ENCODE measurements at regions not wholly inside any gene's neighbourhood (a gene's known extent, or its start where the extent isn't known, plus 50 kb on each side); places are given as distances from the start of the nearest gene placed in this dataset.

DNA sequence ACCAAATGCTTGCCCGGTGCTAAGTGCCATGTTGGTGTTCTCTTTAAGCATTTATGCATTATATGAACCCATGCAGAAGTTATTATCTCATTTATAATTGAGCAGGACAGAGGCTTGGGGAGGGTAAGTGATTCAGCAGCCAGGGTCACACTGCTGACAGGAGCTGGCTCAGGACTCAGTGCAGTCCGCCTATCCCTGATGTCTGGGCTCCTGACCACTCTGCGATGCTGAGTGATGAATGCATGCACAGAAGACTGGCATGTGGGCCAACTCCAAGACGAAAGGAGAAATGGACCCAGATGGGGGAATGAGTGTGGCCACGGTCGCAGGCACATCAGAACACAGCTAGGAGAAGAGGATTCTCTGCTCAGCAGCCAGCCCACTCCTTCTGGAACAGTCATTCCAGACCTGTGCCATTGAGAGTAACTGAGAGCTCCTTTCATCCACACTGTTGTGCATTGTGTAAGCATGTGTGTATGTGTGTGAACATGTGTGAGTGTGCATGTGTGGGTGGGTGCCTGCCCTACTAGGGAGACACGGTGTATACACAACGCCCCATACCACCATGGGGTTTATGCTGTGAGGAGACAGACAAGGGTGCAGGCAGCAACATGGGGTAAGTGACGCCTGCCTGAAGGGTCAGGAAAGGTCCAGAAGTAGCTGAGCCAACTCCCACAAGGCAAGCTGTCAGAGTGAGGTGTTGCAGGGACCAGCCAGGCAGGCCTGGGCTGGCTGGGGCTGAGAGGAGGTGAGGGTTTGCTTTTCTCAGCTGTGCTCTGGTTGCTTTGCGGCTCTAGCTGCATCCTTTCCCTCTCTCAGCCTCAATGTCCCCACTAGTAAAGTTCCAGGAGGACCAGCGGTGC is 97.8 kb upstream of the PMEPA1 start:
- no peak for DNase-seq (ENCODE audit: low read depth, low spot score)

DNA sequence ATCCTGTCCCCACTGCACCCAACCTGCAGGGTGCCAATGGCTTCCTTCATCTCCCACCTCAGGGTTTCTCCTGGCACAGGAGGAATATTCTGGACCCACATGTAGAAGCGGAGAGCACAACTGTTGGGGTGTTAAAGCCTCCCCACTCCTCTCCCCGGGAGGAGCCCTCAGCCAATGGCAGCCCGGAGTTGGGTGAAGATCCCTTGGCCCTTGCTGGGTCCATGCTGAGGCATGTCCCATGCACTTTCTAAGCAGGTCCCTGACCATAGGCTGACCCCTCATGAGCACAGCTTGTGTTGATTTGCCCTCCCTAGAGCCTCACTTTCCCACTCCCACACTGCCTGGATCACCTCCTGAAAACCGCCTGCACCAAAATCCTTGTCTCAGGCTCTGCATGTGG is 97.2 kb upstream of the PMEPA1 start:
- no peak for DNase-seq (ENCODE audit: low read depth, low spot score)

DNA sequence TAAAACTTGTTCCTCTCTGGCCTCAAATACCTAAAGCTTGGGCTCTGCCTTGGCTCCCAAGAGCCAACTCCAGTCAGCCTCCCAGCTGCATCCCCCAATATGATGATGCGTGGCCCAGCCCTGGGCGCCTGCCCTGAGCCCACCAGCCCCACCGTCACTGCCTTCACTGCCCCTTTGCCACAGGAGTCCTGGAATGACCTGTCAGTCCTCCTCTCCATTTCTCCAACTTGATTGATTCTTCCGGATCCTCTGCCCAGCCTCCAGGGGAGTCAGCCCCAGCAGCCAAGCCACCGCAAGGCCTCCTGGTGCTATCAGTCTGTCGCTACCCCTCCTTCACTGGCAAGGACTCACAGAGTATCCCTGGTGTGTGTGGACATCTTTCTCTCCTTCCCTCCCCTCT is 96.7 kb upstream of the PMEPA1 start:
- no peak for DNase-seq (ENCODE audit: low read depth, low spot score)

DNA sequence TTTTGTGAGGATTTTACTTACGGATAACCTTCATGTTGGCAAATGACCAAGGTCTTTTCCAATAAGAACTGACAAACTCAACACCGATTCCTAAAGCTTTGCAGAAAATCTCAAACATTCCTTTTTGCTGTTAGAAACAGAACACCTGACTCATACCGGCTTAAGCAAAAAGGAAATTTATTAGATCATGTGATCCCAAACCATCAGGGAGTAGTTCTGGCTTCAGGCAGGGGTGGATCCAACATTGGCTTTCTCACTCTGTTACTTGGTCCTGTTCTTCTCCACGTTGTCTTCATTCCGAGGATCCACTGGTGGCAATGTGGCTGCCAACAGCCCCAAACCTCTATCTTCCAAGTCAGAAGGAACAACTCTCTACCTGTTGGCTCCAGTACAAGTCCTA is 95.9 kb upstream of the PMEPA1 start:
- DNase-seq (ENCODE audit: low read depth, low spot score), result no peak

DNA sequence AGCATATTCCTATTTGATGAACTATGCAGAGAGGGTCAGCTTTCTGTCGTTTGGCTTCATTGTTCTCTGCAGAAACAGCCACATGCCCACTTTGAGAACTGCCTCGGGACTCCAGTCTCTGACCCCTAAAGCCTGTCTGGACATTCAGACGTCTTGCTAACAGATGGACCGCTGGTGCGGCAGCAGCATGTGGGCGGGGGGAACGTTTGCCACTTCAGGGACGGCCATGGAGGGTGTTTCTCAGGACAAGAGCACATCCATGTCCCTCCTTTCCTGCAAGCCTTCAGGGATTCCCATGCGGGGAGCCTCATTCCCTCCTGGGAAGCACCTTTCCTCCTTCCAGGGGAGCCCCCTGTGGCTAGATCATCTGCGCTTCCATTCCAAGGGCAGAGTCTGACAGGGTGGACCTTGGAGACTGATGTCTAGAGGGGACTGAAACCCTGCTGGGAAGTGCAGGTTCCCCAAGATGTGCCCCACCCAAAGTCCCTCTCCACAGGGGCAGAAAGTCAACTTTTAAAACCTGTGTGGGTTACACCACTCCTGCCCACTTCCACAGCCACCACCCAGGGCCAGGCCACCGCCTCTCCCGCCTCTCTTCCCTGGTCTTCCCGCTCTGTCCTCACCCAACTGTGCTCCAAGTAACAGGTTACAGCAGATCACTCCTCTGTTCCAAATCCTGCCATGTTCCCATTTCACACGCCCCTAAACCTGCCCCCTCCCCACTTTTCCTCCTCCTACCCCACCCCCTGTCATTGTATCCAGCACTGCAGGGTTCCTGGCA is 94.8 kb upstream of the PMEPA1 start:
- DNase-seq (ENCODE audit: low read depth, low spot score), result no peak

DNA sequence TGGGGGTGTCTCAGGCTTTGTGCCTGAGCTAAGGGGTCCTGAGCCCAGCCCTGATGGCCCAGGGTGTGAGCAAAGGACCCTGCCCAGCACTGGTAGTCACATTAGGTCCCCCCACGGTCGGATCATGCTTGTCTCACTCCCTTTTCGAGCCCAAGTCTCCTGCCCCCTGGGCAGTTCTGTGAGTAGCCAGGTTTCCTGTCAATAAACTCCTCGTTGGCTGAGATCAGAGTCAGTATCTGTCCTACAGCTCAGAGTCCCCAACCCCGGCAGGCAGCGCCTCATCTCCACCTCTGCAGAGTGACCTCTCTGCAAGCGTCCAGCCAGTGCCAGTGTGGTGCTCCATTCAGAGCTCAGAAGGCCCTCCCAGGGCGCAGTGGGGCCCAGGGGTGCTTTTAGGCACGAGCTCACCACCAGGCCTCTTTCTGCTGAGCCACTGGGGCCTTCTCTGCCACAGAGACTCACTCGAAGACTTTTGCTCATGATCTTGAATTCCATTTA is 93.7 kb upstream of the PMEPA1 start:
- DNase-seq (ENCODE audit: low read depth, low spot score), result no peak

DNA sequence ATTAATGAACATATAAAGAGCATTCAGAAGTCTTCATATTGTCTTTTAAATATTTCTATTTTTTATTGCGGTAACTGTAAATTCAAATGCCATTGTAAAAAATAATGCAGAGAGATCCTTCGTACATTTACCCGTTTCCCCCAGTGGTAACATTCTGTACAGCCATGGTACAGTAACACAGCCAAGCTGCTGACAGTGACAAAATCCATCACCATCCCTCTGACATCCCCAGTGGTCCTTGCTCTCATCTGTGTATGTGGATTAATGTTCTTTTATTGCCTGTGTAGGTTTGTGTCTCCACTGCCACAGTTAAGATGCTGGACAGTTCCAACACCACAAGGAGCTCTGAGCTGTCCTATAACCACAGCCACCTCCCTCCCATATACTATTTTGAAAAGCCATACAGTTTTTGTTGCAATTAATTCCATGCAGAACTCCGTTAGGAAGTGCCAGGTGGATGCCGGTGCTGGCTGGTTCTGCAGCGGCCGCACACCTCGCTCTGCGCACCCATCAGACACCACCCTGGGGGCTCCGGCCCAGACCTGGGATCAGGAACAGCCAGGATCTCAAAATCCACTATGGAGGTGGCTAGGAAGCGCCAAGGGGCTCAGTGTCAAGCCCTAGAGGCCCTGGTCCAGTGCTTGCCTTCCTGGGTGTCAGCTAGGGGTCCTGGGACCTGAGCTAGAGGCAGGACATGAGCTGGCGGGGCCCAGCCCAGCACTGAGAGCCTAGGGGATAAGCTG is 93.1 kb upstream of the PMEPA1 start:
- no peak for DNase-seq (ENCODE audit: low read depth, low spot score)

DNA sequence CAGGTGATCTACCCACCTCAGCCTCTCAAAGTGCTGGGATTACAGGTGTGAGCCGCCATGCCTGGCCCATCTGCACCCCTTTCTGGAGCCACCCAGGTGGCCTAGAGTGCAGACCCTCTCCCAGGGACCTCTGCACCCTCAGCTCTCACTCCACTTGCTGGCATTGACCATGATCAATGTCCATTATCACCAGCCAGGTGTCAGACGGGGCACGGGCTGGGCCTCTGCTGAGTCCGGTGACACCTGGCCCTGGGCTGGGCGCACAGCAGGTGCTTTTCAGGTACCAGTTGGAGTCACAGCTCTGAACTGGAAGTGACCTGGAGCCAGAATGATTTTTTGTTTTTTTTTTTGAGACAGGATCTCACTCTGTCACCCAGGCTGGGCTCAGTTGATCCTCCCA is 91.8 kb upstream of the PMEPA1 start:
- no peak for DNase-seq (ENCODE audit: low read depth, low spot score)

DNA sequence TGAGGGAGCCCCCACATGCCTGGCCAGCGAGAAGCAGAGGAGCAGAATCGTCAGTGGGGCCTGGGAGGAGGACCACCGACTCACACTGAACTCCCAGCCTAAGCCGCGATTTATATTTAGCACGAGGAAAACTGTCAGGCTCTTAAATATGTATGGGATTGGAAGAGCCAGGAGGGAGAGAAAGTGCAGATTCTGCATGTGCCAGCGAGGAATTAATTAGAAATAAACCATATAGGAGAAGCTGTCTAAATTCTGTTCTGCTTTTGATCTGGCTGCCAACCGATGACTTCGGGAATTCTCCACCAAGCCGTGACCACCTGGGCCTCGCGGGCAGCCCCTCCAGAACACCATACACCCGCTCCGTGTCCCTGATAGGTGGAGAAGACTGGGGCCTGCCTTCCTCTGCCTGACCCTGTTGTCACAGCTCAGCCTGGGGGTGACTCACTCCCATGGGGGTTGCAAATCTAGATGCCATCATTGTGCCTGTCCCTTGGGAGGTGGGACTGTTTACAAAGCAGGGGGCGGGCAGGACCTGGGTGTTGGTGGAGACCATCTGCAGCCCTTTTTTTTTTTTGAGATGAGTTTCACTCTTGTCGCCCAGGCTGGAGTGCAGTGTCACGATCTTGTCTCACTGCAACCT is 91.1 kb upstream of the PMEPA1 start:
- no peak for DNase-seq (ENCODE audit: low read depth, low spot score)

DNA sequence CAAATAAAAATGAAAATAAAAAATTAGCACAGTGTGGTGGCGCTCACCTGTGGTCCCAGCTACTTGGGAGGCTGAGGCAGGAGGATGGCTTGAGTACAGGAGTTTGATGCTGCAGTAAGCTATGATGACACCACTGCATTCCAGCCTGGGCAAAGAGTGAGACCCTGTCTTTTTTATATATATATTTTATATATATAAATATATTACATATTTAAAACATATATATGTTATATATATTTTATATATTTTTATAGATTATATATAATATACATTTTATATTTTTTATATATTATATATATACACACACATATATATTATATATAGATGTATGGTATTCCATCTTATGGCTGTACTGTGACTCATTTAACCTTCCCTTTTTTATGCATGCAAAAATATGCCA is 87.6 kb upstream of the PMEPA1 start:
- no peak for DNase-seq (ENCODE audit: low read depth, low spot score)

DNA sequence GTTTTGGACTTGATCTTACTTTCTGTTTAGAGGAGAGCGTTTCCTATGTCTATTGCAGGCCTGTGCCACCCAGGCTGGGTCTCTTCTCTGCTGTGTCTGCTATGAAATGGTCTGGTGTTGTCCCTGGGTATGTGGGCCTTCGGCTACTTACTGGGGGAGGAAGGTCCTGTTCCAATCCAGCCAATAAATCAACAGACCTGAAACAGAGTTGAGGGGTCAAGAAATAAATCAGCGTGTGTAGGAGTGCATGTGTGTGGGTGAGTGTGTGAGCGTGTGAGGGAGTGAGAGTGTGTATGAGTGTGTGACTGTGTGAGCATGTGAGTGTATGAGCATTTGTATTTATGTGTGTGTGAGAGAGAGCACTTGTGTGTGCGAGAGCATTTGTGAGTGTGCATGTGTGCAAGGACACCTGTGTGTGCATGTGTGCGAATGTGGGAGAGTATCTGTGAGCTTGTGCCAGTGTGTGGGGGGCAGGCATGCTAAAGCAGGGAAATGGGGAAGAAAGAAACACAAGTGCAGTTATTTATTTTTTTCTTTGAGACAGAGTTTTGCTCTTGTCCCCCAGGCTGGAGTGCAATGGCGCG is 86.3 kb upstream of the PMEPA1 start:
- DNase-seq (ENCODE audit: low read depth, low spot score), result no peak

DNA sequence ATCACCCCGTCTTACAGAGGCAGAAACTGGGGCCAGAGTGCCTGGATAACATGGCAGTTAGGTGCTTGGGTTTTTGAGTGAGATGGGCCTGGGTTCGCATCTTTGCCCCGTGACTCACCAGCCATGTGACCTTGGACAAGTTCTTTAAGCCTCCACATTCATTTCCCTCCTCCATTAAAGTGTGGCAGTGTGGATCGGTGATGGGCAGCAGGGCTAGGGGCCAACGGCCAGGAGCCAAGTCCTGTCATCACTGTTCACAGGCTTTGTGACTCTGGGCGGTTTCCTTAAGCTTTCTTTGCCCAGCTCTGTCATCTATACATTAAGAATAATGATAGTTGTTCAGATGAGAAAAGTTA is 85.5 kb upstream of the PMEPA1 start:
- DNase-seq (ENCODE audit: low read depth, low spot score), result no peak

DNA sequence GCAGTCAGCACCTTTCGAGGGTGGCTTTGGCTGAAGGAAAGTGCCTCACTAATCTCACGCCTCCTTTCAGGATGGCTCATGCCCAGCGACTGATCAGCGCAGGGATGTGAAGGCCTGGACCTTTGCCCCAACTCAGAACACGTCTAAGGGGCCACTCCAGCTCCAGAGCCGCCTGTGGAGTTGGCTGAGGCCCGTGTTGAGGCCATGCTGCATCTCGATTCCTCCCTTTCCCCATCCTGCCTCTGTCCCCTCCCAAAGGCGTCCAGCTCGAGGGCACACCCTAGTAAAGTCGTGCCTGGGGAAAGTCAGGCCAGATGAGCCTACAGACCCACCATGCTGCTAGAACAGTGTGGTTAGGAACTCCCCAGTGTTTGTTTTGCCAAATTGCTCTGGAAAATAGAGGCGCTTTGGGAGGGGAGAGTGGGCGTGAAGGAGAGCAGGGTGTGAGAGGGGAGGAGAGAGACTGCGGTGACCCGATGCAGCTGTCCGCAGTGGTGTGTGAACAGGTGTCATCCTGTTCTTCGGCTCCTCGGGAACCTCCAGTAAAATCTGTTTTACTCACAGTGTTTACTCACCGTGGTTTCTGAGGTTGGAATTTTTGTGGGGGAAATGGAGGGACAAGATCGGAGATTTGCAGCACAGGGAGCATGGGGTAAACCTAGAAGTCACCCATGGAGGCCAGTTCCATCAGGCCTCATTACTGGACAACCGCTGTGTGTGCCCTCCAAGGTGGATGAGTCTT is 85.0 kb upstream of the PMEPA1 start:
- no peak for DNase-seq (ENCODE audit: low read depth, low spot score)

DNA sequence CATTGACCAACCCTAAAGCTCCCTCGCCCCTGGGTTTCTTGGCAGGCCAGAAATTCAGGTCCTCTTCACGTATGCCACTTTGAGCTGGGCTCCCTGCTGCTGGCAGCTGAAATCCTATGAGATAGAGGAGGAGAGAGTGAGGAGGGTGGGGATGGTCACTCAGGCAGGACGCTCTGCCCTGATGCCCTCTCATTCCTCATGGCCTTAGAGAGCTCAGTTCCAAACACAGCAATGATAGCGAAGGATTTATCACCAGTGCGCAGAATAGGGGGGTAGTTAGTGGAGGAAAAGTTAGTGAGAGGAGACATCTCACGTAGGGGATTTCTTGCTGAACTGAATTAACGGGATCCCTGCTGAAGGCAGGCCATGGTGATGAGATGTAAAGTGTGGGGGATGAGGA is 84.2 kb upstream of the PMEPA1 start:
- DNase-seq (ENCODE audit: low read depth, low spot score), result no peak

DNA sequence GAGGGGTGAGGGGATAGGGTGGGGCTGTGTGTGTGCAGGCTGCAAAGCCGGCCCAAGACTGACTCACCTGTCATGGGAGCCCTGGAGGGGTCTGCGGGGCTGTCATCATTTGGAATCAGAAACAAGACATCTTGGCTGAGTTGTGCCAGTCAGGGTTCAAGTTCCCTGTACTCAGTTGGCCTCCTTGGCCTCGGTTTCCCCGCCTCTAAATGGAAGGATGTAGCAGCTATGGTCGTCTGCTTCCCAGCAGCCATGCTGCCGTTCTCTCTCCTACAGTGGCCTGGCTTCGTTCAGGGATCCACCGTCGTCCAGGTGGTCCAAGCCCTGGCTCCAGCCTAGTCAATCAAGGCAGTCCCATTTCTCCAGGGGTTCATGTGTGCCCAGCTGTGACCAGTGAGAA is 83.6 kb upstream of the PMEPA1 start:
- no peak for DNase-seq (ENCODE audit: low read depth, low spot score)

DNA sequence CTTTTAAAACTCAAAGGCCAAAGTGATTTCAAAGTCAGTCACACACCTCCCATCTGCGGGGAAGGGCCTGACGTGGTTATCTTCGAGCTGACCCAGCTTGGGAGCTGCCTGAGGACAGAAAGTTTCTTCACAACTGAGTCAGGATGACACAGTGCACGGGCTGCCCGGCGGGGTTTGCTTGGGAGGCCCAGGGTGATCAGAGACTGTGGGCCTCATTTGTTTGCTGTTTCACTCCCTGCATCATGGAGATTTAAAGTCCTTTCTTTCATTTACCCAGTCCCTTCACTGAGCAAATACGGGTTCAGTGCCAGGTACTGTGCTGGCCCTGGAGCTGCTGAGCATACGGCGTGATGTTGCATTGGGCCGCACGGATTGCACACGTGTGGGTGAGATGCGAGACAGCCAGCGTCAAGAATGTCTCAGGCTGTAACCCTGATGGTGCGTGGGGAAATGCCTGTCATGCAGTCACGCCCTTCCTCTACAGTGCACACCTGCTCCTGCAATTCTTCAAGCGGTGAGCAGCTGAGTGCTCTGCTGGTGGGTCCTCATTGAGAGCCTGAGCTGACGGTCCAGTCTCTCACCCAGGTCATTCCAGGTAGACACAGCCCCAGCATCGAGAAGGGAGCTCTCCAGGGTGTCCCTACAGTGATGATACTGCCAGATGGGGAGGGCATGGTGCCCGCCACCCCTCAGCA is 82.7 kb upstream of the PMEPA1 start:
- no peak for DNase-seq (ENCODE audit: low read depth, low spot score)

DNA sequence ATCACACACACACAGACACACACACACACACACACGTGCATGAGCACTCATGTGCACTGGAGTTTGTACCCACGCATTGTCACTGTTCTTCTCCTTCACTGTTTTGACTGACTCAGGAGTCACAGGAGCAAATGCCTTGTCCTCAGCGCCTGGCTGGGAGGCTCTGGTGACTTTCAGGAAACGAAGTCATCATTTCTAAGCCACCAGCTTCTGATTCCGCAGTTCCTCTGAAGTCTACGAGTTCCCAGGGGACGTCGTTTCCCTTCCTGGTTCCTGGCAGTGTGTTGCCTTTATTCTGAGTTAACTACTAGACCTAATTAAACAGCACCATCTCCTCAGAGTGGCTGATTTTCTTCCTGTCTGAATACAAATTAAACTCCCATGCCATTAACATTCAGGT is 82.2 kb upstream of the PMEPA1 start:
- no peak for DNase-seq (ENCODE audit: low read depth, low spot score)

DNA sequence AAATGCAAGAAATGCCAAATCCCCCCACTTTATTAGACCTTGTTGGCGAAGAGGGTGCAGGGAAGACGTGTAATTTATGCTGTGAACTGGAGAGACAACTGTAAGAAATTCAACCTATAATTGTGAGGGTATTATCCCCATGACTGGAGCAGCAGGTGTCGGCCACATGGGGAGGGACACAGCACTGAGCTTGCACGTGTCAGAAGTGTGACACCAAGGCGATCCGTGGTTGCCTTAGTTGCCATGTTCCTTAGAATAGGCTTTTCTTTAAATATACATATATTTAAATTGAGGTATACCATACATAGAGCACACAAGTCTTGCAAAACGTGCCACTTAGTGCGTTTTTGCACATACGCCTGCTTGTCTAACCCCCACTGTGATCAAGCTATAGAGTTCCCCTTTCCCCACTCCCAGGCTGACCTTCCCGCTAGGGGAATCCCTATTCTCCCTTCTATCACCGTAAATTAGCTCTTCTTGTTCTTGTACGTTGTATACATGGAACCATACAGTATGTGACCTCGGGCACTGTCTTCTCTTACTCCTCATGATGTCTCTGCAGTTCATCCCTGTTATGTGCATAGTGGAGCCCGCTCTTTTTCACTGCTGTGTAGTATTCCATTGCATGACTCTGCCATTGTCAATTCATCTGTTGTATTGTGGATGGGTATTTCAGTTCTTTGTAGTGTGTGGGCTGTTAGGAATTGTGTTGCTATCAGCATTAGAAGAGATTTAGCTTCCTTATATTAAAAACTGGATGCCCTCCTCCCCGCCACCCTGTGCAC is 81.6 kb upstream of the PMEPA1 start:
- DNase-seq (ENCODE audit: low read depth, low spot score), result no peak

DNA sequence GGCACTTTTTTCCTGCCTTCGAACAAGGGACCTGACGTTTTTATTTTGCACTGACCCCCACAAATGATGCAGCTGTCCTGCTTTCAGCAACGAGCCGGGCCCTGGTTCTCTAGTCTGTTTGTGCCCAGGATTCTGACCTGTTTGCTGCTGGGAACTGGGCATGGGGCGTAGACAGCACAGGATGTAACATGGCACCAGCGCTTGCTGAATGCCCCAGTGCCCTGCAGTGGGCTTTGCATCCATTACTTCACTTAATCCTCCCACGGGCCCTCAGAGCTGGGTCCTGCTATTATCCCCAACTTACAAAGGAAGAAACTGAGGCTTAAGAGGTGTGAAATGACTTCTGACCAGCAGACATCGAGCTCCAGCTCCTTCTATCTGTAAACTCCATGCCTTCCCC is 80.4 kb upstream of the PMEPA1 start:
- no peak for DNase-seq (ENCODE audit: low read depth, low spot score)
